RKO (cell line): ENCODE measurements at regions not wholly inside any gene's neighbourhood (a gene's known extent, or its start where the extent isn't known, plus 50 kb on each side); places are given as distances from the start of the nearest gene placed in this dataset.
"Not testable (repeated sequence)": the region's sequence is repeated elsewhere in the genome, so short reads cannot be mapped to it uniquely, and the experiment has no call there.

Source experiments
- DNase-seq: peaks from one replicate; pipeline ENCODE4 v3.0.0-alpha.2; 2016; ENCODE audit warnings: low spot score

DNA sequence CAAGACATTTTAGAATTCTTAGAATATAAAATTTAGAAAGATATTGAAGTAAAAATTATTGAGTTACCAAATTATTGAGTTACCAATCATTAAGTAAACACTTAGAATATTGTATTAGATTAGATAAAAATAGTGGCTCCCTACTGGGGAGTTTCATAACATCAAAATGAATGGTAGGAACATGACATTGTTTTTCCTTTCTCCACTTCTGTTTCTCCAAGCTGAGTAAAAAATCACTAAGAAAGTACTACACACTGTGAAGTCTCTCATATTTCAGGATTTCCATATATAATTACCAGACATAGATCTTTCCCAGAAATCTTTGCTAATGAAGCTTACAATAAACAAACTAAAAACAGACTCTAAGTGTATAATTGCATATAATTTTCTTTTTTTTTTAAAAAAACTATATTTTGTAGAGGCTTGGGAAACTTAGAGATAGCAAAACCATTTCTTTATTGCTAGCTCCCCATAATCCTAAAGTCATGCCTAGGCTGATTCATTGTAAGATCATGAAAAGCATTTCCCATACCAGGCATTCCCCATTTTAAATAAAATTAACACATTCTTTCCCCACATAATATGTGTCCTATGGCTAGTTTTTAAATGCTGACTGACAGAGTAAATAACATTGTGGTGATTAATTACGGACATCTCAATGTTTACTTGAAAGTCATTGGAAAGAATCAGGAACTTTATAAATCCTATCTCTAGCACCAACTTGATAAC, 1408.7 kb upstream of the GOT2 start:
- no peak for DNase-seq

DNA sequence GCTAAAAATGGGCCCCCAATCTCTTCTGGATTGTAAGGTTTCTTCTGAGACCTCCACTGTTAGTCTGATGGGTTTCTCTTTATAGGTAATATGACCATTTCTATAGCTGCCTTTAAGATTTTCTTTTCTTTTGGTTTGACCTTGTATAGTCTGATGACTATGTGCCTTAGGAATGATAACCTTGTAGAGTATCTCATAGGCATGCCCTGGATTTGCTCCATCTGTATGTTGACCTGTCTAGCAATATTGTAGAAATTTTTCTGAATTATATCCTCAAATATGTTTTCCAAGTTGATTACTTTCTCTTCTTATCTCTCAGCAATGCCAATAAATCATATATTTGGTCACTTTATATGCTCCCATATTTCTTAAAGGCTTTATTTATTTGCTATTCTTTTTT, 1403.8 kb upstream of the GOT2 start:
- DNase-seq = no peak

DNA sequence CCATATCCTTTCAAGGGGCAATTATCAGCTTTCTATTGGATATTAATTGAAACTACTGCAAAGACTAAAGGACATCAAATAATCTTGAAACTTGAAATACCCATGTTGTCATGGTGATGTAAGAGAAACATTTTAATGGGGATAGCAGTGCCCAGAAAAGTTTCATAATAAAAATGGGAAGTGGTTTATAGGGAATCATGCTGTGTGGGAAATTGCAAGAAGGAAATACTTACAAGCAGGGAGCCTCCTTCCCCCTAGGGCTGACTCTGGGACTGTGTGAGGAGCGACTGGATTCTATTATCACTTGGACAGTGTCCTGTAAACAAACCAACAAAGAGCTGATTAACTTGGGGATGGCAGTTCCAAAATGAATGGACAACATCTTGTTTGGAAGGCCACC, 1393.1 kb upstream of the GOT2 start:
- no peak for DNase-seq

DNA sequence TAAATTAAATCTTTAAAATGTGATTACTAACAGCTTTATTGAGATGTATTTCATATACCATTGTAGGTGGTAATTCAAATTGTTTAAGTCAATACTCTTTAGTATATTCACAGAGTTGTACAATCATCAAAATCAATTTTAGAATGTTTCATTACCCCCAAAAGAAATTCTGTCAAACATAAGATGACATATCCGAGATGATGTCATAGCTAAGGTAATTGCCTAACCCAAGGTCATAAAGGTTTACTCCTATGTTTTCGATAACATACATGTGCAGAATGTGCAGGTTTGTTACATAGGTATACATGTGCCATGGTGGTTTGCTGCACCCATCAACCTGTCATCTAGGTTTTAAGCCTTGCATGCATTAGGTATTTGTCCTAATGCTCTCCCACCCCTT, 1392.0 kb upstream of the GOT2 start:
- DNase-seq = not testable (repeated sequence)

- DNase-seq = no peak
Observed at GRCh38 chr16:60123392-60124023, 1389.4 kb upstream of the GOT2 start.

GRCh38 chr16:60120586-60120985, 1386.5 kb upstream of the GOT2 start:
- DNase-seq = no peak

- no peak for DNase-seq
Observed at GRCh38 chr16:60110531-60110930, 1376.4 kb upstream of the GOT2 start.

DNA sequence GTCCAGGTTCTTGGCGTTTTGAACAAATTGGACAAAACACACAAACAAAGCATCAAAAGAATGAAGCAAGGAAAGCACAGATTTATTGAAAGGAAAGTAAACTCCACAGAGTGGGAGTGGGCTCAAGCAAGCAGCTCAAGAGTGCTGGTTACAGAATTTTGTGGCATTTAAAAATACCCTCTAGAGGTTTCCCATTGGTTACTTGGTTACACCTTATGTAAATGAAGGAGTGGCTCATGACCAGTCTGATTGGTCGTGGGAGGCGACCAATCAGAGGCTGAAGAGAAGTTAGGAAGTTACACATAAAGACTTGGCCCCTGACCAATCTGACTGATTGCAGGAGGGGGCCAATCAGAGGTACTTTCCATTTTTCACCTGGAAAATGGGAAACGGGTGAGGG, 1373.8 kb upstream of the GOT2 start:
- no peak for DNase-seq

DNA sequence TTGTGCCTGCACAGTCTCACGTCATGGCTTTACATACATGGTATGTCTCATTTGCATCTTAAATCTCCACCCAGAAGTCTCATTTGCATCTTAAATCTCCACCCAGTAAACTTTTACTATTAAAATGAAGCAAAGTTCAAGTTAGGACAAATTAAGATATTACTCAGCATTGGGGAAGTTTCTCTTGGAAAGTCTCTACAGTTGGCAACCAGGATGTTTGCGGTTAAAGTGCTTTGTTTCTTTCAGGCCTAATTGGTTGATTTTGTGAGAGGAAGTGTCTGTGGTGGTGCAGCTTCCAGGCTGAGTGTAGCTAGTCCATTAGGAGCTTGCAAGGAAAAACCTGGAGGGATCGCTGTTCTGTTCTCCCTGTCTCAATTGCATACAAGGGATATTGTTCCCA, 1373.3 kb upstream of the GOT2 start:
- no peak for DNase-seq

DNA sequence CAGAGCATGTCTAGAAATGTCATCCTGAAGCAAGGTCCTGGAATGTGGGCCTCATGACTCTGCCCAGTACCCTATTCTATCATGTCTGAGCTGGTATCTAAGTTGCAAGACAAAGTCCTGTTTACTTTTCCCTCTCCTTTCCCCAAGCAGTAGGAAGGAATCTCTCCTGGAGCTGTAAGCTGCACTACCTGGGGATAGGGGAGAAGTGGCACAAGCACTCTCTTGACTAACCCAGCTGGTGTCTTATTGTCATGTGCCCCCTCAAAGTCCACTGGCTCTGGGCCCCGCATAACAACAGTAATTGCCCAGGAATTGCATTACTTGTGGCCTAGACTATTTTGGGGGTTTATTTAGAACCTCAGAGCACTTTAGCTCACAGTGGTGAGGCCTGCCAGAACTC, 1366.3 kb upstream of the GOT2 start:
- DNase-seq = no peak

GRCh38 chr16:60091529-60091928, 1357.4 kb upstream of the GOT2 start:
- no peak for DNase-seq

DNA sequence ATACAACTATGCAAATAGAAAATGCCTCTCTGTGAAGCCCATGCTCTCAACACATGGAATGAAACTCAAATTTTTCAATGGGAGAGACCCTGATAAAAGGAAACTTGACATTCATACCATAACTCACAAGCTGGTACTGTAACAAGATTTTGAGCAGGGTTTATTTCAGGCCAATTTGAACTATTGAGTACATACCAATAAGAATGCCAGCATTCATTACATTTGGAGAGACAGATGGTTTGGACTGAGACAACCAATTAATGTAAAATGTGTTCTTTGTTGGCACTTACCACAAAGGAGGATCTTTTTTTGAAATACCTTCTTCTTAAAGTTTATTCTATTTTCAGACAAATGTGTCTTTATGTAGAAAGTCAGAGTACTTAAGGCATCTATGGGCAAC, 1357.0 kb upstream of the GOT2 start:
- DNase-seq = no peak

GRCh38 chr16:60087530-60087929, 1353.4 kb upstream of the GOT2 start:
- DNase-seq = no peak

DNA sequence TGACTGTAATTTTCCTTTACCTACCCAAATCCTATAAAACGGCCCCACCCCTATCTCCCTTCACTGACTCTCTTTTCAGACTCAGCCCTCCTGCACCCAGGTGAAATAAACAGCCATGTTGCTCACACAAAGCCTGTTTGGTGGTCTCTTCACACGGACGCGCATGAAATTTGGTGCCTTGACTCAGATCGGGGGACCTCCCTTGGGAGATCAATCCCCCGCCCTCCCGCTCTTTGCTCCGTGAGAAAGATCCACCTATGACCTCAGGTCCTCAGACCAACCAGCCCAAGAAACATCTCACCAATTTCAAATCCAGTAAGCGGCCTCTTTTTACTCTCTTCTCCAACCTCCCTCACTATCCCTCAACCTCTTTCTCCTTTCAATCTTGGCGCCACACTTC, 1344.7 kb upstream of the GOT2 start:
- not testable (repeated sequence) for DNase-seq

- DNase-seq = no peak
Observed at GRCh38 chr16:60077861-60078260, 1343.7 kb upstream of the GOT2 start.

GRCh38 chr16:60074378-60074777, 1340.3 kb upstream of the GOT2 start:
- no peak for DNase-seq

DNA sequence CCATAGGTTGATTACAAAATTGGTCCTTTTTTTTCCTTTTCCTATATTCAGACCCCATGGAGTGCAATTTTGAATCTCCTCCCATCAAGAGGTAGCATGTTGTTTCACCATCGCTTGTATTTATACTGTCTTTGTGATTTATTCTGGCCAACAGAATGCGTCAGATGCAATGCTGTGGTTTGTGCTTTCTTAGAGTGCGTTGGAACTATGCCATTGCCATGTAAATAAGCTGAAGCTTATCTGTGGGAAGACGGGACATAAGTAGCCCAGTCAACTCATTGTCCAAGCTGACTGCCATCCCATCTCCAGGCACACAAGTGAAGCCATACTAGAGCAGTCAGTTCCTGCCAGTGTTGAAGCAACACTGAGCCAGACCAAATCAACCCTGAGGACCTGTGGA, 1339.3 kb upstream of the GOT2 start:
- DNase-seq = no peak

- no peak for DNase-seq
Observed at GRCh38 chr16:60064026-60064425, 1329.9 kb upstream of the GOT2 start.

DNA sequence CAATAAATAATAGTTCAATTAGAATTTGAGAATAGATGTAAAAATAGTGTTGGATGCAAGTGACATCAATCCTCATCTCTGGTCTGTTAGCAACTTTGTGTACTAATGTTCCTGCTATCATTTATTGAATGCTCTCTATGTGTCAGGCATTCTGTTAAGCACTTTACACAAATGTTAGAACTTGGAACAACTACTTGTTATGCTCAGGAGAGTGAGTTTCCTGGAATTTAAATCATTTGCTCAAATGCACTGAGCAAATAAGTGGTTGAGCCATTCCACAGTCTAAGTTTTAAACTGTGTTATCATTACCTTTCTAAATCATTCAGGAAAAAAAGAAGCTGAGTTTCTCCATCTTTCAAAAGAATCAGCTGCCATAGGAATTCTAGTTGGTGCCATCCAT, 1327.3 kb upstream of the GOT2 start:
- DNase-seq = no peak

DNA sequence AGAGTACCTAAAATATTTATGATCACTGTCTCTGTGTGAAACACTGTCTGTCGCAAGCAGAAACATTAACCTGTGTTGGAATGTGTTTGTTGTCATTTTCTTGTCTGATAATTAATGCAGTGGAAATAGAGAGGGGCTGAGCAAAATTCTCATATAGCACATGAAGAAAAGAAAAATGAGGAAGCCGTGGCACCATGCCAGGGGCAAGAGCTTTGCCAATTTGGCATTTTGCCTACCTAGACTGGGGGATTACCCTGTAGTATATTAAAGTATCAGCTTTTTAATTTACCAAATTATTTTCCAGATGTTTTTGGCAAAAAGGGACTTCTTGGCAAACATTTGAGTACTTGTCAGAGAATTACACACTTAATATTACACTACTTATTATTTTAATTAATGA, 1326.6 kb upstream of the GOT2 start:
- DNase-seq = no peak

DNA sequence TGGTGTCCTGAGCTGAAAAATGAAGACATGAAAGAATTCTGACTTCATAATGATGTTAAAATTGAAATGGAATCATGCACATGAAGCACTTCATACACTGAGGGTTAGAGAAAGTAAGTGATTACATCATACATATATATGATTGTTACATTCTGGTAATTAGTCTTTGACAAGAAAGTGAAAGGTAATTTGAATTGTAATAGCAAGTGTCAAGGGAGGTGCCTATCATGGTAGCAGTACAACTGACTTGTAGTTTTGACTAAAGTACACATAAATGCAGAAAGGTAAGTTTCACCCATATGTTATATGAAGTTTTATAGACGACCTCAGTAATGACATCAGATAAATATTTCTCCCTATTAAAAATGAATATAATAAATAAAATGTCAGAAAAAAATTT, 1325.0 kb upstream of the GOT2 start:
- no peak for DNase-seq

DNA sequence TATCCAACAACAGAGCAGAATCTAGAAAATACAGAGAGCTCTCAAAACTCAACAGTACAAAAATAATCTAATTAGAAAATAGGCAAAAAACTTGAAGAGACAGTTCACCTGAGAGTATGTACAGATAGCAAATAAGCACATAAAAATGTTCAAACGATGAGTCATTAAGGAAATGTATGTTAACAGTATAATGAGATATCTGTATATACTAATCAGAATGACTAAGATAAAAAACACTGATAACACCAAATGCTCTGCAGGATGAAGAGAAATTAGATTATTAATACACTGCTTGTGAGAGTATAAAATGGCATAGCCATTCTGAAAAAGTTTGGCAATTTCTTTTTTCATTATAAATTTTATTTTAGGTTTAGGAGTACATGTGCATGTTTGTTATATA, 1307.6 kb upstream of the GOT2 start:
- no peak for DNase-seq

GRCh38 chr16:60031740-60032139, 1297.6 kb upstream of the GOT2 start:
- no peak for DNase-seq

- no peak for DNase-seq
Observed at GRCh38 chr16:60027351-60027750, 1293.2 kb upstream of the GOT2 start.
